Right atrium auricular region (tissue), 2 donors: ENCODE measurements at regions not wholly inside any gene's neighbourhood (a gene's known extent, or its start where the extent isn't known, plus 50 kb on each side); places are given as distances from the start of the nearest gene placed in this dataset.

ENCODE experiments used
- DNase-seq: peaks from one replicate; pipeline ENCODE4 v3.0.0-alpha.2; 2019; ENCODE audit warnings: low spot score
- H3K27ac ChIP-seq, 2 donors: fragments of 200-600 bp; sonication (generic); 1 replicate in 1 of 2; 2 replicates in 1 of 2; pipeline ENCODE4 v1.5.1; 2016 to 2019
- H3K27me3 ChIP-seq, 2 donors: fragments of 200-600 bp; sonication (generic); one replicate each; pipeline versions ENCODE4 v1.5.1 to v1.6.0; 2017 to 2019
- H3K36me3 ChIP-seq: fragments of 200-600 bp; sonication (generic); one replicate; pipeline ENCODE4 v1.5.1; 2016
- H3K4me1 ChIP-seq, 2 donors: fragments of 200-600 bp; sonication (generic); one replicate each; pipeline versions ENCODE4 v1.5.1 to v1.6.0; 2017 to 2019
- H3K4me3 ChIP-seq, 2 donors: fragments of 200-600 bp; sonication (generic); 1 replicate in 1 of 2; 2 replicates in 1 of 2; pipeline ENCODE4 v1.5.1; 2017 to 2019; ENCODE audit warnings: mild to moderate bottlenecking in 1 of 2, moderate library complexity in 1 of 2
- H3K9me3 ChIP-seq, 2 donors: fragments of 200-600 bp; sonication (generic); one replicate each; pipeline ENCODE4 v1.5.1; 2019
- TF ChIP-seq, protein P1 (sequence below), 2 donors: fragments of 200-600 bp; sonication (generic); IDR thresholded peaks; one replicate each; pipeline ENCODE4 v1.5.1; 2019; ENCODE audit warnings: antibody characterized with exemption in 2 of 2

GRCh38 chr18:8507361-8507760, 101.9 kb upstream of the RAB12 start:
- Histone ChIP-seq H3K27ac (no peak overlapping the region), H3K4me1 (no peaks in the 10 kb centered on the region), H3K9me3 (no peaks in the 10 kb centered on the region), H3K27me3 (no peaks in the 10 kb centered on the region), H3K4me3 (no peak overlapping the region), H3K36me3 (no peaks in the 10 kb centered on the region)
- peak; percentile 11 for DNase-seq
- TF ChIP-seq, protein P1, sequence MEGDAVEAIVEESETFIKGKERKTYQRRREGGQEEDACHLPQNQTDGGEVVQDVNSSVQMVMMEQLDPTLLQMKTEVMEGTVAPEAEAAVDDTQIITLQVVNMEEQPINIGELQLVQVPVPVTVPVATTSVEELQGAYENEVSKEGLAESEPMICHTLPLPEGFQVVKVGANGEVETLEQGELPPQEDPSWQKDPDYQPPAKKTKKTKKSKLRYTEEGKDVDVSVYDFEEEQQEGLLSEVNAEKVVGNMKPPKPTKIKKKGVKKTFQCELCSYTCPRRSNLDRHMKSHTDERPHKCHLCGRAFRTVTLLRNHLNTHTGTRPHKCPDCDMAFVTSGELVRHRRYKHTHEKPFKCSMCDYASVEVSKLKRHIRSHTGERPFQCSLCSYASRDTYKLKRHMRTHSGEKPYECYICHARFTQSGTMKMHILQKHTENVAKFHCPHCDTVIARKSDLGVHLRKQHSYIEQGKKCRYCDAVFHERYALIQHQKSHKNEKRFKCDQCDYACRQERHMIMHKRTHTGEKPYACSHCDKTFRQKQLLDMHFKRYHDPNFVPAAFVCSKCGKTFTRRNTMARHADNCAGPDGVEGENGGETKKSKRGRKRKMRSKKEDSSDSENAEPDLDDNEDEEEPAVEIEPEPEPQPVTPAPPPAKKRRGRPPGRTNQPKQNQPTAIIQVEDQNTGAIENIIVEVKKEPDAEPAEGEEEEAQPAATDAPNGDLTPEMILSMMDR (IDR thresholded peaks at IDR 0.05): no peak

DNA sequence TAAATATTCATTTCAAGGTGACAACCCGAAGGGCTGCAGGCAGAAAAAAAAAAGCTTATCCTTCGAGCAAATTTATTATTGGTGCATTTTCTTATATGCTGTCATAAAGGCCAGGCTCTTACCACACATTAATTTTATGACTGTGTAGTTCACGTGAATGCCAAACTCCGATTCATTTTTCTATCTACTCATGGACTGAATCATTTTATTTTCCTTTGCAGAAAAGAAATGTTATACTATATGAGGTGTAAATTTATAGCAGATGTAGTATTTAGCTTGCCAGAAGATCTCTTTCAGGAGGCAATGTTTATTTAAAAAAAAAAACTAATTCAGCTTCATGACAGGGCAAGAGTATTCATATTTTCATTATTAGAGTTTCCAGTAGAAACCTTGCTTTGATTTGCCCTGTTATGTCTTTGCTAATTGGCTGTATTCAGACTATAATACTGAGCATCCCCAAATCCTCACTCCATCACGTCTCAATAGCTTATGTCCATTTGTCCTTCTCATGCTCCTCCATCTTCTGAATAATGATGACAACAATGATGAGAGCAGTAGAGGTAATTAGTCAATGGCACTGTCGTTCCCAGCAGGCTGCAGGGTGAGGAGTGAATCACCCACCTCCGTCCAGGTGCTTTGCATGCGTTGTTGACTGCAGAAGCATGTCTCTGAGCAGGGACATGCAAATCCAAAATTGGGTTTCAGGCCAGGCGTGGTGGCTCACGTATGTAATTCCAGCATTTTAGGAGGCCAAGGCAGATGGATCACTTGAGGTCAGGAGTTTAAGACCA, 101.1 kb upstream of the RAB12 start:
- H3K4me3 ChIP-seq: no peak overlapping the region
- H3K27me3 ChIP-seq: no peaks in the 10 kb centered on the region
- H3K4me1 ChIP-seq: no peaks in the 10 kb centered on the region
- no peak overlapping the region for H3K27ac ChIP-seq
- DNase-seq: no peak
- TF ChIP-seq, protein P1 (IDR thresholded peaks at IDR 0.05): no peak
- H3K36me3 ChIP-seq: no peaks in the 10 kb centered on the region
- no peaks in the 10 kb centered on the region for H3K9me3 ChIP-seq

DNA sequence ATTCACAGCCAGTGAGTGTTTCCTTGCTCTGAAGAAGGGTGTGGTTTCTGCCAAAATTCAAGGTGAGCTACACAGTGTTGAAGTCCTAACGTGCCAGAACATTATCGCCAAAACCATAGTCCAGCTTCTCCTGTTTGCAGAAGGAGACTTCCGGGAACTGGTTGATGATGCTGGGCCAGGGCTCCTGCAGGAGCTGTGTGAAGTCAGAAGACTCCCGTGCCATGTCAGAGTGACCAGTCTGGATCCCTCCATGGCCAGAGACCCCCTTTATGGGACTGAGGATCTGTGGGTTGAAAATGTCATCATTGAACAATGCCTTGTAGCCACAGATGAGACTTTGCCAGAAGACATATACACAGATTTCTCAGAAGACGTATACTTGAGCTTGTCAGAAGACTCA, 96.0 kb upstream of the RAB12 start:
- peak; percentile 36 for DNase-seq
- TF ChIP-seq, protein P1 (IDR thresholded peaks at IDR 0.05): no peak
- Histone ChIP-seq H3K4me3 (no peak overlapping the region), H3K27me3 (no peaks in the 10 kb centered on the region), H3K9me3 (no peaks in the 10 kb centered on the region), H3K27ac (no peak overlapping the region), H3K36me3 (no peaks in the 10 kb centered on the region), H3K4me1 (no peaks in the 10 kb centered on the region)

- no peaks in the 10 kb centered on the region for H3K27me3 ChIP-seq
- no peaks in the 10 kb centered on the region for H3K9me3 ChIP-seq
- H3K36me3 ChIP-seq: no peaks in the 10 kb centered on the region
- TF ChIP-seq, protein P1 (IDR thresholded peaks at IDR 0.05): no peak
- no peak overlapping the region for H3K4me3 ChIP-seq
- H3K27ac ChIP-seq: no peak overlapping the region
- H3K4me1 ChIP-seq: no peaks in the 10 kb centered on the region
- DNase-seq: no peak
Measured at GRCh38 chr18:8514409-8514808, 94.8 kb upstream of the RAB12 start.

- no peaks in the 10 kb centered on the region for H3K9me3 ChIP-seq
- TF ChIP-seq, protein P1 (IDR thresholded peaks at IDR 0.05): no peak
- H3K36me3 ChIP-seq: no peaks in the 10 kb centered on the region
- peak; percentile 47 for DNase-seq
- H3K4me3 ChIP-seq: no peak overlapping the region
- no peak overlapping the region for H3K27ac ChIP-seq
- H3K27me3 ChIP-seq: no peaks in the 10 kb centered on the region
- no peaks in the 10 kb centered on the region for H3K4me1 ChIP-seq
Measured at GRCh38 chr18:8515142-8515865, 93.9 kb upstream of the RAB12 start.
